ENCODE measurements at regions not wholly inside any gene's neighbourhood (a gene's known extent, or its start where the extent isn't known, plus 50 kb on each side); places are given as distances from the start of the nearest gene placed in this dataset.

- no peak for TF ChIP-seq CTCF (IDR thresholded peaks at IDR 0.05)
- TF ChIP-seq EZH2 (IDR thresholded peaks at IDR 0.05; ENCODE audit: borderline replicate concordance, insufficient read depth, low read depth, low read length, poor library complexity, severe bottlenecking): no peak
- H3K4me1 Mint-ChIP-seq: no peaks in the 10 kb centered on the region
- peaks cover 24% of the 10 kb centered on the region for H3K27me3 Mint-ChIP-seq
- Histone ChIP-seq H4K20me1 (ENCODE audit: control insufficient read depth, insufficient read depth, low read length, poor library complexity, severe bottlenecking) (no peaks in the 10 kb centered on the region), H3K9ac (ENCODE audit: low read length) (no peak overlapping the region), H3K36me3 (replicated peaks in 1 of 2; ENCODE audit: control extremely low read depth in 1 of 2, control insufficient read depth in 1 of 2, extremely low read depth in 1 of 2, insufficient read depth in 2 of 2, low read length in 1 of 2) (no peaks in the 10 kb centered on the region), H2AFZ (ENCODE audit: insufficient read depth, low read depth, low read length, poor library complexity, severe bottlenecking) (no peak overlapping the region), H3K27ac (ENCODE audit: low read length in 2 of 2) (no peak overlapping the region), H3K4me2 (replicated peaks; ENCODE audit: low read depth, low read length, poor library complexity, severe bottlenecking) (no peak overlapping the region), H3K27me3 (replicated peaks in 1 of 4; ENCODE audit: control extremely low read depth in 1 of 4, control insufficient read depth in 3 of 4, insufficient read depth in 4 of 4, low read length in 3 of 4) (peaks cover 0 to 6% (median 2%) of the 10 kb centered on the region in 4 experiments), H3K9me3 (ENCODE audit: control extremely low read depth in 1 of 3, control insufficient read depth in 2 of 3, insufficient read depth in 1 of 3, low read length in 2 of 3) (no peaks in the 10 kb centered on the region), H3K4me3 (ENCODE audit: control extremely low read depth in 1 of 5, extremely low read depth in 1 of 5, insufficient read depth in 1 of 5, low read depth in 2 of 5, low read length in 4 of 5) (no peak overlapping the region), H3K79me2 (ENCODE audit: control insufficient read depth, insufficient read depth, low read length) (no peaks in the 10 kb centered on the region), H3K4me1 (ENCODE audit: control insufficient read depth in 2 of 2, insufficient read depth in 2 of 2, low read length in 2 of 2) (no peaks in the 10 kb centered on the region)
- no peaks in the 10 kb centered on the region for H3K9me3 Mint-ChIP-seq (ENCODE audit: insufficient read depth)
- CTCF ChIA-PET: no interaction called here
- no peak overlapping the region for H3K4me3 Mint-ChIP-seq
- no peak overlapping the region for H3K27ac Mint-ChIP-seq
- ATAC-seq (ENCODE audit: low read depth) (no peak), DNase-seq (no peak)
- no CpG with 5 or more reads among the region's 1 CpG for WGBS (ENCODE audit: insufficient coverage)
- intact Hi-C loops (cut with micrococcal nuclease): no loop called here
- POLR2A ChIA-PET: no interaction called here
Measured at GRCh38 chr5:86997516-86997915, 270.2 kb upstream of the RASA1 start.

GRCh38 chr5:86999951-87000350 is 267.7 kb upstream of the RASA1 start:
- H3K27ac ChIP-seq (ENCODE audit: low read length in 2 of 2): no peak overlapping the region
- H3K9me3 Mint-ChIP-seq (ENCODE audit: insufficient read depth): no peaks in the 10 kb centered on the region
- H3K9ac ChIP-seq (ENCODE audit: low read length): no peak overlapping the region
- no peak for DNase-seq
- WGBS (ENCODE audit: insufficient coverage): 100% methylated on average over 5 of the region's 5 CpGs
- no peak for TF ChIP-seq EZH2 (IDR thresholded peaks at IDR 0.05; ENCODE audit: borderline replicate concordance, insufficient read depth, low read depth, low read length, poor library complexity, severe bottlenecking)
- no peak for TF ChIP-seq CTCF (IDR thresholded peaks at IDR 0.05)
- ChIA-PET POLR2A (no interaction called here), CTCF (interaction anchor here (1.2 to 1.5 kb wide), 2 partner anchors 10 to 14 kb away, joined by 3 read pairs; no protein-coding TSS in a partner anchor)
- H3K79me2 ChIP-seq (ENCODE audit: control insufficient read depth, insufficient read depth, low read length): no peaks in the 10 kb centered on the region
- no peaks in the 10 kb centered on the region for H4K20me1 ChIP-seq (ENCODE audit: control insufficient read depth, insufficient read depth, low read length, poor library complexity, severe bottlenecking)
- no peaks in the 10 kb centered on the region for H3K36me3 ChIP-seq (replicated peaks in 1 of 2; ENCODE audit: control extremely low read depth in 1 of 2, control insufficient read depth in 1 of 2, extremely low read depth in 1 of 2, insufficient read depth in 2 of 2, low read length in 1 of 2)
- intact Hi-C loops (cut with micrococcal nuclease): no loop called here
- no peak overlapping the region for H2AFZ ChIP-seq (ENCODE audit: insufficient read depth, low read depth, low read length, poor library complexity, severe bottlenecking)
- H3K4me2 ChIP-seq (replicated peaks; ENCODE audit: low read depth, low read length, poor library complexity, severe bottlenecking): no peak overlapping the region
- H3K9me3 ChIP-seq (ENCODE audit: control extremely low read depth in 1 of 3, control insufficient read depth in 2 of 3, insufficient read depth in 1 of 3, low read length in 2 of 3): no peaks in the 10 kb centered on the region
- peaks cover 28% of the 10 kb centered on the region for H3K27me3 Mint-ChIP-seq
- no peak for ATAC-seq (ENCODE audit: low read depth)
- H3K27ac Mint-ChIP-seq: no peak overlapping the region
- H3K4me1 Mint-ChIP-seq: no peaks in the 10 kb centered on the region
- peaks cover 0 to 6% (median 2%) of the 10 kb centered on the region in 4 experiments for H3K27me3 ChIP-seq (replicated peaks in 1 of 4; ENCODE audit: control extremely low read depth in 1 of 4, control insufficient read depth in 3 of 4, insufficient read depth in 4 of 4, low read length in 3 of 4)
- H3K4me3 ChIP-seq (ENCODE audit: control extremely low read depth in 1 of 5, extremely low read depth in 1 of 5, insufficient read depth in 1 of 5, low read depth in 2 of 5, low read length in 4 of 5): no peak overlapping the region
- H3K4me3 Mint-ChIP-seq: no peak overlapping the region
- H3K4me1 ChIP-seq (ENCODE audit: control insufficient read depth in 2 of 2, insufficient read depth in 2 of 2, low read length in 2 of 2): no peaks in the 10 kb centered on the region

Data from B cell (primary cell).